ENCODE measurements at regions not wholly inside any gene's neighbourhood (a gene's known extent, or its start where the extent isn't known, plus 50 kb on each side); places are given as distances from the start of the nearest gene placed in this dataset.

- no peak for TF ChIP-seq CTCF (IDR thresholded peaks at IDR 0.05; ENCODE audit: poor library complexity)
- TF ChIP-seq EZH2phosphoT487 (IDR thresholded peaks at IDR 0.05; ENCODE audit: low read depth, severe bottlenecking, unreplicated experiment), result no peak
- TF ChIP-seq EZH2 (IDR thresholded peaks at IDR 0.05; ENCODE audit: borderline replicate concordance), result no peak
Observed at GRCh38 chr11:33509632-33510031, 191.0 kb downstream of the C11orf91 start.

Measured in hepatocyte (in vitro differentiated cells).